ENCODE measurements at regions not wholly inside any gene's neighbourhood (a gene's known extent, or its start where the extent isn't known, plus 50 kb on each side); places are given as distances from the start of the nearest gene placed in this dataset.

GRCh38 chr1:60126723-60127122, 53.2 kb upstream of the C1orf87 start:
- no peak for DNase-seq (ENCODE audit: low spot score)
